H1 (cell line): ENCODE measurements at regions not wholly inside any gene's neighbourhood (a gene's known extent, or its start where the extent isn't known, plus 50 kb on each side); places are given as distances from the start of the nearest gene placed in this dataset.

Experiments used
- ATF3 ChIP-seq: IDR thresholded peaks from 2 replicates; pipeline ENCODE4 v1.6.1; 2011; ENCODE audit warnings: low read depth, mild to moderate bottlenecking, low read length; ENCODE audit not compliant: insufficient read depth
- CHD1 ChIP-seq: IDR thresholded peaks from 2 replicates; pipeline ENCODE4 v1.6.1; 2012; ENCODE audit warnings: low read depth, low read length, improper control_type of control experiment
- CTCF ChIP-seq, 3 experiments: IDR thresholded peaks; 1 replicate in 2 of 3; 2 replicates in 1 of 3; pipeline versions ENCODE4 v1.5.1 to v1.6.1; 2011; ENCODE audit warnings: low read length in 3 of 3, mild to moderate bottlenecking in 3 of 3, inconsistent platforms in 2 of 3, low read depth in 1 of 3, moderate library complexity in 1 of 3; ENCODE audit not compliant: insufficient read depth in 1 of 3; ENCODE audit errors: control extremely low read depth in 1 of 3
- EZH2 ChIP-seq: fragments of 200-600 bp; sonication (generic); IDR thresholded peaks from 2 replicates; pipeline ENCODE4 v1.7.1; 2012; ENCODE audit warnings: low read depth, mild to moderate bottlenecking, moderate library complexity, low read length, inconsistent platforms; ENCODE audit not compliant: severe bottlenecking
- GABPA ChIP-seq: IDR thresholded peaks from 2 replicates; pipeline ENCODE4 v1.6.1; 2011; ENCODE audit warnings: mild to moderate bottlenecking, low read length, moderate library complexity, borderline replicate concordance; ENCODE audit not compliant: insufficient read depth
- HDAC2 ChIP-seq, 2 experiments: fragments of 300-600 bp in 1 of 2; sonication (generic) in 1 of 2; IDR thresholded peaks; 2 replicates each; pipeline ENCODE4 v1.6.1; 2011 to 2012; ENCODE audit warnings: low read depth in 2 of 2, low read length in 2 of 2, mild to moderate bottlenecking in 2 of 2, moderate library complexity in 2 of 2, borderline replicate concordance in 1 of 2, inconsistent platforms in 1 of 2
- JUND ChIP-seq: IDR thresholded peaks from 2 replicates; pipeline ENCODE4 v1.6.1; 2011; ENCODE audit warnings: mild to moderate bottlenecking, improper control_type of control experiment, low read length
- MAX ChIP-seq: IDR thresholded peaks from 2 replicates; pipeline ENCODE4 v1.6.1; 2012; ENCODE audit warnings: inconsistent platforms
- POLR2A ChIP-seq, 2 experiments: IDR thresholded peaks; 1 replicate in 1 of 2; 2 replicates in 1 of 2; pipeline ENCODE4 v1.6.1; 2011; ENCODE audit warnings: low read depth in 2 of 2, low read length in 2 of 2, mild to moderate bottlenecking in 2 of 2; ENCODE audit errors: control extremely low read depth in 1 of 2
- POLR2AphosphoS5 ChIP-seq: IDR thresholded peaks from 2 replicates; pipeline ENCODE4 v1.6.1; 2011; ENCODE audit warnings: low read depth, low read length
- RAD21 ChIP-seq, 2 experiments: IDR thresholded peaks in 1 of 2; conservative IDR thresholded peaks in 1 of 2; 2 replicates each; pipeline ENCODE4 v1.6.1; 2011; ENCODE audit warnings: low read depth in 2 of 2, low read length in 2 of 2, improper control_type of control experiment in 1 of 2, inconsistent platforms in 1 of 2, mild to moderate bottlenecking in 1 of 2, moderate library complexity in 1 of 2
- RFX5 ChIP-seq: IDR thresholded peaks from 2 replicates; pipeline ENCODE4 v1.6.1; 2011; ENCODE audit warnings: low read depth, low read length, improper control_type of control experiment, borderline replicate concordance
- SP2 ChIP-seq: IDR thresholded peaks from 2 replicates; pipeline ENCODE4 v1.6.1; 2012; ENCODE audit warnings: mild to moderate bottlenecking, low read length, inconsistent platforms
- USF2 ChIP-seq: IDR thresholded peaks from 2 replicates; pipeline ENCODE4 v1.6.1; 2011; ENCODE audit warnings: low read length, improper control_type of control experiment

GRCh38 chr6:8953310-8953709 lies 518.0 kb upstream of the SLC35B3 start:
- TF ChIP-seq GABPA (no peak), POLR2AphosphoS5 (no peak), CTCF (IDR thresholded peaks at IDR 0.05; ENCODE audit: control extremely low read depth in 1 of 3, insufficient read depth in 1 of 3, low read depth in 1 of 3, low read length in 3 of 3) (no peak), POLR2A (IDR thresholded peaks at IDR 0.05; ENCODE audit: control extremely low read depth in 1 of 2, low read depth in 2 of 2, low read length in 2 of 2) (no peak), SP2 (no peak), USF2 (no peak), RAD21 (IDR thresholded peaks at IDR 0.05 in 1 of 2, conservative IDR thresholded peaks at IDR 0.05 in 1 of 2; ENCODE audit: low read depth in 2 of 2, low read length in 2 of 2) (no peak), CHD1 (no peak), JUND (no peak), MAX (no peak), ATF3 (no peak), HDAC2 (IDR thresholded peaks at IDR 0.05; ENCODE audit: borderline replicate concordance in 1 of 2, low read depth in 2 of 2, low read length in 2 of 2) (no peak), EZH2 (no peak), RFX5 (no peak)
